Astrocyte of the hippocampus (primary cell): ENCODE measurements at regions not wholly inside any gene's neighbourhood (a gene's known extent, or its start where the extent isn't known, plus 50 kb on each side); places are given as distances from the start of the nearest gene placed in this dataset.

Experiments used
- DNase-seq: peaks from one replicate; pipeline ENCODE4 v3.0.0; 2011; ENCODE audit warnings: low read depth, low spot score

GRCh38 chr2:67462738-67463496 is 65.8 kb downstream of the ETAA1 start:
- no peak for DNase-seq

- DNase-seq, result peak; percentile 85
These were observed 66.7 kb downstream of the ETAA1 start for GRCh38 chr2:67463810-67464209.

GRCh38 chr2:67465623-67466022 is 68.5 kb downstream of the ETAA1 start:
- no peak for DNase-seq

- DNase-seq, result no peak
These were observed 69.6 kb downstream of the ETAA1 start for GRCh38 chr2:67466734-67467133.

GRCh38 chr2:67471681-67472080 is 74.5 kb downstream of the ETAA1 start:
- DNase-seq, result peak; percentile 31

- peak; percentile 55 for DNase-seq
These were observed 80.0 kb downstream of the ETAA1 start for GRCh38 chr2:67476809-67477790.

- no peak for DNase-seq
These were observed 82.1 kb downstream of the ETAA1 start for GRCh38 chr2:67479261-67479660.

- DNase-seq, result peak; percentile 51
These were observed 88.3 kb downstream of the ETAA1 start for GRCh38 chr2:67485431-67485830.

GRCh38 chr2:67486041-67486796 is 89.1 kb downstream of the ETAA1 start:
- peak; percentile 42 for DNase-seq

GRCh38 chr2:67487993-67488392 is 90.9 kb downstream of the ETAA1 start:
- no peak for DNase-seq

- DNase-seq, result no peak
These were observed 92.3 kb downstream of the ETAA1 start for GRCh38 chr2:67489396-67489795.

GRCh38 chr2:67498931-67499330 is 101.8 kb downstream of the ETAA1 start:
- no peak for DNase-seq

GRCh38 chr2:67499989-67500388 is 102.9 kb downstream of the ETAA1 start:
- DNase-seq, result no peak

- DNase-seq, result no peak
These were observed 103.4 kb downstream of the ETAA1 start for GRCh38 chr2:67500541-67500940.

GRCh38 chr2:67502346-67503065 is 105.4 kb downstream of the ETAA1 start:
- DNase-seq, result no peak

- DNase-seq, result peak; percentile 70
These were observed 106.1 kb downstream of the ETAA1 start for GRCh38 chr2:67503066-67503795.

- no peak for DNase-seq
These were observed 113.6 kb downstream of the ETAA1 start for GRCh38 chr2:67510745-67511144.

GRCh38 chr2:67514515-67514914 is 117.4 kb downstream of the ETAA1 start:
- peak; percentile 3 for DNase-seq

- no peak for DNase-seq
These were observed 117.9 kb downstream of the ETAA1 start for GRCh38 chr2:67515056-67515455.

- no peak for DNase-seq
These were observed 118.4 kb downstream of the ETAA1 start for GRCh38 chr2:67515538-67515937.
